Retinal pigment epithelial cell (primary cell): ENCODE measurements at regions not wholly inside any gene's neighbourhood (a gene's known extent, or its start where the extent isn't known, plus 50 kb on each side); places are given as distances from the start of the nearest gene placed in this dataset.
A peak's percentile ranks its signal among the peaks of the same experiment; 100 is the strongest.

ENCODE experiments used
- DNase-seq: peaks from one replicate; pipeline ENCODE4 v3.0.0-alpha.2; 2010; ENCODE audit warnings: low read depth
- H3K4me3 ChIP-seq: 2 replicates; pipeline ENCODE4 v1.5.1; 2011; ENCODE audit warnings: mild to moderate bottlenecking, low read length, control low read depth, moderate library complexity
- CTCF ChIP-seq: conservative IDR thresholded peaks from 2 replicates; pipeline ENCODE4 v1.5.1; 2011; ENCODE audit warnings: low read depth, low read length, control low read depth, inconsistent platforms

GRCh38 chr18:65227970-65228369 lies 522.8 kb upstream of the CDH7 start:
- DNase-seq: no peak
- H3K4me3 ChIP-seq: no peak overlapping the region

GRCh38 chr18:65221736-65222135 lies 529.1 kb upstream of the CDH7 start:
- DNase-seq: no peak
- TF ChIP-seq CTCF: no peak
- no peak overlapping the region for H3K4me3 ChIP-seq

More at GRCh38 chr18:65227970-65228369, 522.8 kb upstream of the CDH7 start:
- peak; percentile 10 for TF ChIP-seq CTCF

- no peak overlapping the region for H3K4me3 ChIP-seq
- DNase-seq: no peak
These were observed 529.7 kb upstream of the CDH7 start for GRCh38 chr18:65221115-65221514.

GRCh38 chr18:65215865-65216466 lies 534.8 kb upstream of the CDH7 start:
- no peak for TF ChIP-seq CTCF
- no peak overlapping the region for H3K4me3 ChIP-seq
- DNase-seq: no peak

More at GRCh38 chr18:65221115-65221514, 529.7 kb upstream of the CDH7 start:
- no peak for TF ChIP-seq CTCF

- TF ChIP-seq CTCF: no peak
- DNase-seq: no peak
- no peak overlapping the region for H3K4me3 ChIP-seq
These were observed 536.4 kb upstream of the CDH7 start for GRCh38 chr18:65214456-65214855.

GRCh38 chr18:65206551-65207260 lies 544.1 kb upstream of the CDH7 start:
- no peak for TF ChIP-seq CTCF
- no peak overlapping the region for H3K4me3 ChIP-seq
- DNase-seq: no peak

- DNase-seq: no peak
- H3K4me3 ChIP-seq: no peak overlapping the region
- no peak for TF ChIP-seq CTCF
These were observed 548.7 kb upstream of the CDH7 start for GRCh38 chr18:65202091-65202490.
